Adrenal gland (tissue), 5 donors: ENCODE measurements at regions not wholly inside any gene's neighbourhood (a gene's known extent, or its start where the extent isn't known, plus 50 kb on each side); places are given as distances from the start of the nearest gene placed in this dataset.

Experiments used
- POLR2A ChIP-seq, 2 donors: fragments of 450-650 bp; IDR thresholded peaks; one replicate each; pipeline ENCODE4 v1.6.1; 2017; ENCODE audit warnings: antibody characterized with exemption in 2 of 2, mild to moderate bottlenecking in 2 of 2, moderate library complexity in 1 of 2
- TF ChIP-seq, protein P1 (sequence below), 6 experiments: fragments of 450-650 bp in 4 of 6; fragments of 200-600 bp in 2 of 6; sonication (generic) in 1 of 6; IDR thresholded peaks; 1 replicate in 5 of 6; 2 replicates in 1 of 6; pipeline versions ENCODE4 v1.5.1 to v1.8.0; 2016 to 2021; ENCODE audit warnings: antibody characterized with exemption in 6 of 6, mild to moderate bottlenecking in 2 of 6, moderate library complexity in 1 of 6
- donor health status: DM: no; HTN: no; CAD: no.

DNA sequence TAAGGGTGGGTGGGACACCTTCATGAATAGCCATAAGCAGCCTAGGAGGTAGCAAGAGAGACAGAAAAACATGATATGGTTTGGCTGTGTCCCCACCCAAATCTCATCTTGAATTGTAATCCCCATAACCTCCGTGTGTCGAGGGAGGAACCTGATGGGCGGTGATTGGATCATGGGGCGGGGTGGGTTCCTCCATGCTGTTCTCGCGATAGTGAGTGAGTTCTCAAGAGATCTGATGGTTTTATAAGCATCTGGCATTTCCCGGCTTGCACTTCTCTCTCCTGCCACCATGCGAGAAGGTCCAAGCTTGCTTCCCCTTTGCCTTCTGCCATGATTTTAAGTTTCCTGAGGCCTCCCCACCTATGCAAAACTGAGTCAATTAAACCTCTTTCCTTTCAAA is 259.1 kb upstream of the ERCC4 start:
- TF ChIP-seq, protein P1, sequence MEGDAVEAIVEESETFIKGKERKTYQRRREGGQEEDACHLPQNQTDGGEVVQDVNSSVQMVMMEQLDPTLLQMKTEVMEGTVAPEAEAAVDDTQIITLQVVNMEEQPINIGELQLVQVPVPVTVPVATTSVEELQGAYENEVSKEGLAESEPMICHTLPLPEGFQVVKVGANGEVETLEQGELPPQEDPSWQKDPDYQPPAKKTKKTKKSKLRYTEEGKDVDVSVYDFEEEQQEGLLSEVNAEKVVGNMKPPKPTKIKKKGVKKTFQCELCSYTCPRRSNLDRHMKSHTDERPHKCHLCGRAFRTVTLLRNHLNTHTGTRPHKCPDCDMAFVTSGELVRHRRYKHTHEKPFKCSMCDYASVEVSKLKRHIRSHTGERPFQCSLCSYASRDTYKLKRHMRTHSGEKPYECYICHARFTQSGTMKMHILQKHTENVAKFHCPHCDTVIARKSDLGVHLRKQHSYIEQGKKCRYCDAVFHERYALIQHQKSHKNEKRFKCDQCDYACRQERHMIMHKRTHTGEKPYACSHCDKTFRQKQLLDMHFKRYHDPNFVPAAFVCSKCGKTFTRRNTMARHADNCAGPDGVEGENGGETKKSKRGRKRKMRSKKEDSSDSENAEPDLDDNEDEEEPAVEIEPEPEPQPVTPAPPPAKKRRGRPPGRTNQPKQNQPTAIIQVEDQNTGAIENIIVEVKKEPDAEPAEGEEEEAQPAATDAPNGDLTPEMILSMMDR (IDR thresholded peaks at IDR 0.05), result no peak
- TF ChIP-seq POLR2A (IDR thresholded peaks at IDR 0.05), result no peak
